Type B pancreatic cell (in vitro differentiated cells): ENCODE measurements at regions not wholly inside any gene's neighbourhood (a gene's known extent, or its start where the extent isn't known, plus 50 kb on each side); places are given as distances from the start of the nearest gene placed in this dataset.

Experiments
- DNase-seq: peaks from one replicate; pipeline ENCODE4 v3.0.0; 2021; ENCODE audit warnings: mixed read lengths; ENCODE audit not compliant: unreplicated experiment; ENCODE audit errors: extremely low spot score
- H3K27ac Mint-ChIP-seq: 2 replicates; pipeline ENCODE4 v1.8.0; 2021; ENCODE audit warnings: mild to moderate bottlenecking, mixed read lengths
- H3K27me3 Mint-ChIP-seq: 2 replicates; pipeline ENCODE4 v1.8.0; 2021; ENCODE audit warnings: mixed read lengths
- H3K36me3 Mint-ChIP-seq: 2 replicates; pipeline ENCODE4 v1.8.0; 2021; ENCODE audit warnings: mixed read lengths
- H3K4me1 Mint-ChIP-seq: one replicate; pipeline ENCODE4 v1.8.0; 2021; ENCODE audit warnings: mixed read lengths; ENCODE audit not compliant: unreplicated experiment
- H3K4me3 Mint-ChIP-seq: 2 replicates; pipeline ENCODE4 v1.8.0; 2021; ENCODE audit warnings: mild to moderate bottlenecking, mixed read lengths
- H3K9me3 Mint-ChIP-seq: 2 replicates; pipeline ENCODE4 v1.8.0; 2021; ENCODE audit warnings: mixed read lengths
- TF ChIP-seq, protein P1 (sequence below): fragments of 200-600 bp; sonication (generic); conservative IDR thresholded peaks from 2 replicates; pipeline ENCODE4 v1.5.0; 2021; ENCODE audit warnings: antibody characterized with exemption, mild to moderate bottlenecking

DNA sequence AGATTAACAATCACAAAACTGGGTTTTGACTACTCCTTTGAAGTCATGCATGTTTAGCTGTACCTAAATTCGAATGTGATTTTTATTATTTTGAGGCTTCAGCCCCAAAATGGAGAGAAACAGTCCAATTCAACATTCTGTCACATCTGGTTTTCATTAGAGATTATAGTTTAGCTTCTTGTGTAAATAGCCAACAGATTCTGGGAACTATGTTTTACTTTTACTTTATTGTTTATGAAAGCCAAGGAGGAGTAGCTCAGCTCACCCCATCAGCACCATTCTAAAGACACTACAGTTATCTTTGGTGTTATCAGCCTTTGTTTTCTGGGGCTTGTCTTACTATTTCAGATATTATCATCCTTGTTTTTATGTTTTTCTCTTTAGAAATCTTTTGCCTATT, 465.0 kb upstream of the CWC22 start:
- no peak for DNase-seq
- Mint-ChIP-seq H3K4me1 (peaks cover 6% of the 10 kb centered on the region), H3K27ac (no peak overlapping the region), H3K4me3 (no peak overlapping the region), H3K36me3 (no peaks in the 10 kb centered on the region), H3K27me3 (peaks cover 4% of the 10 kb centered on the region), H3K9me3 (no peaks in the 10 kb centered on the region)
- TF ChIP-seq, protein P1, sequence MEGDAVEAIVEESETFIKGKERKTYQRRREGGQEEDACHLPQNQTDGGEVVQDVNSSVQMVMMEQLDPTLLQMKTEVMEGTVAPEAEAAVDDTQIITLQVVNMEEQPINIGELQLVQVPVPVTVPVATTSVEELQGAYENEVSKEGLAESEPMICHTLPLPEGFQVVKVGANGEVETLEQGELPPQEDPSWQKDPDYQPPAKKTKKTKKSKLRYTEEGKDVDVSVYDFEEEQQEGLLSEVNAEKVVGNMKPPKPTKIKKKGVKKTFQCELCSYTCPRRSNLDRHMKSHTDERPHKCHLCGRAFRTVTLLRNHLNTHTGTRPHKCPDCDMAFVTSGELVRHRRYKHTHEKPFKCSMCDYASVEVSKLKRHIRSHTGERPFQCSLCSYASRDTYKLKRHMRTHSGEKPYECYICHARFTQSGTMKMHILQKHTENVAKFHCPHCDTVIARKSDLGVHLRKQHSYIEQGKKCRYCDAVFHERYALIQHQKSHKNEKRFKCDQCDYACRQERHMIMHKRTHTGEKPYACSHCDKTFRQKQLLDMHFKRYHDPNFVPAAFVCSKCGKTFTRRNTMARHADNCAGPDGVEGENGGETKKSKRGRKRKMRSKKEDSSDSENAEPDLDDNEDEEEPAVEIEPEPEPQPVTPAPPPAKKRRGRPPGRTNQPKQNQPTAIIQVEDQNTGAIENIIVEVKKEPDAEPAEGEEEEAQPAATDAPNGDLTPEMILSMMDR: no peak

DNA sequence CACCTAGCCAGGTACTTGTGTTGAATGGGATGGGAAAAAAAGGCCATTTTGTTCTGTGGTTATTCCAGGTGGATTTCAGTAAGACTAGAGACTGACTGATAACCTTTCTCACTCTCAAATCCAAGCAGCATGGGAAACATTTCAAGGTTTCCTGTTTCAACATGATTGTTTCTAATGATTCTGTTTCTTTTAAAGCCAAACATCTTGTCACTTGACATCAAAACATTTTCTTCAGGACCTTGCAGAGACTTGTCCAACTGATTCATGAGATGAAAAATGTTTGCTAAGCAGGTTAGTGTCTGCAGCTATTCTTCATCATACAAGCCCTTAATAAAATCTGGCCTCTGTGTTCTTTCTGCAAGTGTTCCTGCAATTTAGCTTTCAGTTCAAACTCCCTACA, 456.5 kb upstream of the CWC22 start:
- Mint-ChIP-seq H3K9me3 (no peaks in the 10 kb centered on the region), H3K27me3 (peaks cover 5% of the 10 kb centered on the region), H3K4me1 (peaks cover 6% of the 10 kb centered on the region), H3K27ac (peak overlapping the region; percentile 12), H3K36me3 (peaks cover 4% of the 10 kb centered on the region), H3K4me3 (no peak overlapping the region)
- DNase-seq: no peak
- TF ChIP-seq, protein P1: no peak

DNA sequence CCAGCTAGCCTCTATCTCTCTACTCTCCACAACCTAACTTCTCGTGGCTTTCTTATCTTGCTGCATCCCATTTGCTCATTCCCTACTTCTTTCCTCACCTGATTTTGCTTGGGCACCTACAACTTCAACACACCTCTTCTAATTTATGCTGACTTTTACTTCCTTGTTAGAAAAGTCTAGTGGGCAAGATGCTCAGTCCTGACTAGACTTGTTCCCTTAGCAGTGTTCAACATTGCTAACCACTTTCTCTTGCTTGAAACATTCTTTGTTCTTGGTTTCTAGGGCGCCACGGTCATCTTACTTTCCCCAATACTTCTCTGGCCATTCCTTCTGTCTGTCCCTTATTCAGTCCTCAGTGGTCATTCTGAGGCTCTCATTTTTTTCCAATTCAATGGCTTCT, 454.7 kb upstream of the CWC22 start:
- Mint-ChIP-seq H3K4me3 (no peak overlapping the region), H3K27ac (no peak overlapping the region), H3K9me3 (no peaks in the 10 kb centered on the region), H3K36me3 (peaks cover 4% of the 10 kb centered on the region), H3K4me1 (no peaks in the 10 kb centered on the region), H3K27me3 (peaks cover 5% of the 10 kb centered on the region)
- DNase-seq: no peak
- TF ChIP-seq, protein P1: no peak

DNA sequence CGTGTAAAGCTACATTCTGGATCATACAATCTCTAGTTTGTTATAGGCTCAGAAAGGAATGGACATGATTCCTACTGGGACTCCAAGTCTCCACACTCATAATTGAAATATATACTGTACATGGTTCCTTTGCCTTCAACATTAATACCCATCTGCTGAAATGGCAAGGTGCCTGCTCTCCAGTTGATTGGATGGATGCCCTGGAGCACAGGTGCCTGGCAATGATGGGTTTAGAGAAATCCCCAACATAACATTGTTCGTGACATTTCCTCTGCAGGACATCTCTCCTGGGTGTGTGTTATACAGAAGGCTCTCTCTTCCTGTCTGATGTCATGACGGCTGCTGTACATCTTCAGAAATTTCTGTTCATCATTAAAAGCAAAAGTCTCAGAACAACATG, 449.7 kb upstream of the CWC22 start:
- DNase-seq: no peak
- Mint-ChIP-seq H3K27ac (no peak overlapping the region), H3K9me3 (no peaks in the 10 kb centered on the region), H3K4me1 (no peaks in the 10 kb centered on the region), H3K27me3 (no peaks in the 10 kb centered on the region), H3K4me3 (no peak overlapping the region), H3K36me3 (no peaks in the 10 kb centered on the region)
- TF ChIP-seq, protein P1: no peak

DNA sequence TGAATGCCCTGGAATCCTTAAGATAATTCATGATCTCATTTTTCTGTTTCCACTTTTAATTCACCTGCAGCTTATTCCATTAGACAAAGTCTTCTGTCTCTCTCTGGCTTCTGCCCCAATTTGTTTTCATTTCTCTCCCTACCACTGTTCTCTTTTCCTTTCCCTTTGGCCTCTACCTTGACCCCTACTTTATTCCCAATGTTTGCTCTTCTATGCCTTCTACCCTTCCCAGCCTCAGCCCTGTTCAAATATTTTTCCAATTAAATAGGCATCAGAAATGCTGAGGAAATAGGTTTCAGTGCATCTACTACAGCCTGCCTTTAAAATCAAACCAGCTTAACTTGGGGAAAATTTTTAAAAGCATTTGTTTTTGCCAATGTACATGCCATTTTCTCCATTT, 443.7 kb upstream of the CWC22 start:
- Mint-ChIP-seq H3K27ac (no peak overlapping the region), H3K9me3 (no peaks in the 10 kb centered on the region), H3K4me1 (peaks cover 5% of the 10 kb centered on the region), H3K36me3 (no peaks in the 10 kb centered on the region), H3K4me3 (no peak overlapping the region), H3K27me3 (no peaks in the 10 kb centered on the region)
- DNase-seq: no peak
- TF ChIP-seq, protein P1: no peak
